Gastroesophageal sphincter (tissue), 3 donors: ENCODE measurements at regions not wholly inside any gene's neighbourhood (a gene's known extent, or its start where the extent isn't known, plus 50 kb on each side); places are given as distances from the start of the nearest gene placed in this dataset.

Experiments
- CTCF ChIP-seq, 4 experiments: fragments of 200-600 bp in 2 of 4; fragments of 450-650 bp in 2 of 4; sonication (generic) in 1 of 4; IDR thresholded peaks; one replicate each; pipeline ENCODE4 v1.5.1; 2017 to 2019; ENCODE audit warnings: antibody characterized with exemption in 4 of 4, mild to moderate bottlenecking in 2 of 4, moderate library complexity in 2 of 4
- EP300 ChIP-seq: sonication (generic); formaldehyde crosslinking; IDR thresholded peaks from one replicate; pipeline ENCODE4 v1.6.1; 2017; ENCODE audit warnings: antibody characterized with exemption, mild to moderate bottlenecking
- POLR2A ChIP-seq, 2 donors: fragments of 450-650 bp; IDR thresholded peaks; one replicate each; pipeline ENCODE4 v1.6.1; 2017; ENCODE audit warnings: antibody characterized with exemption in 2 of 2, mild to moderate bottlenecking in 2 of 2, moderate library complexity in 1 of 2
- POLR2AphosphoS5 ChIP-seq: sonication (generic); formaldehyde crosslinking; IDR thresholded peaks from one replicate; pipeline ENCODE4 v1.6.1; 2017; ENCODE audit warnings: antibody characterized with exemption

GRCh38 chr16:5451641-5452040 lies 354.0 kb upstream of the EEF2KMT start:
- TF ChIP-seq CTCF (IDR thresholded peaks at IDR 0.05), result no peak
- no peak for TF ChIP-seq POLR2AphosphoS5
- no peak for TF ChIP-seq POLR2A (IDR thresholded peaks at IDR 0.05)
- TF ChIP-seq EP300, result no peak
